K562 (cell line): ENCODE measurements at regions not wholly inside any gene's neighbourhood (a gene's known extent, or its start where the extent isn't known, plus 50 kb on each side); places are given as distances from the start of the nearest gene placed in this dataset.

Experiments used
- ATAC-seq: fragments of 200-7000 bp; cut with Tn5 transposase; 3 replicates; pipeline ENCODE4 v1.9.1; 2020; ENCODE audit warnings: moderate library complexity
- BruUV-seq: library from RNA; stranded (reverse); fragments of 400-500 nt; replicated peaks from 2 replicates; lab custom pipeline; 2021; lab: Mats Ljungman, UMichigan
- CTCF ChIA-PET: fragments of 300-600 bp; formaldehyde crosslinking; extraction: SDS; loops from one replicate; lab custom pipeline; 2021; ENCODE audit warnings: low intra/inter-chr PET ratio; lab: Yijun Ruan, JAX
- POLR2A ChIA-PET: fragments of 300-600, 350-650 bp; sonication (Branson Sonifier 250); formaldehyde crosslinking; extraction: SDS; loops from one replicate; lab custom pipeline; 2021; ENCODE audit warnings: antibody characterized with exemption, inconsistent platforms; lab: Yijun Ruan, JAX
- DNase-seq, 4 experiments: peaks; one replicate each; pipeline versions ENCODE4 v3.0.0 to v3.0.0-alpha.2; 2011 to 2018; ENCODE audit warnings: low spot score in 3 of 4, mixed read lengths in 3 of 4; ENCODE audit errors: extremely low read depth in 1 of 4
- FAIRE-seq: peaks from 2 replicates; lab custom pipeline; 2011; peaks lifted over from hg19 to GRCh38; lab: Jason Lieb, UNC
- H2AFZ ChIP-seq: 2 replicates; pipeline ENCODE4 v1.6.0; 2011; ENCODE audit warnings: low read depth, low read length, control low read depth, inconsistent platforms
- H3K27ac ChIP-seq: fragments of 200-600 bp; 3 replicates; pipeline ENCODE4 v1.8.0; 2011; ENCODE audit warnings: low read depth, mild to moderate bottlenecking, control low read depth, inconsistent platforms, low read length, moderate library complexity, mixed read lengths; ENCODE audit errors: extremely low read depth
- H3K27me3 ChIP-seq, 2 experiments: fragments of 300-600 bp in 1 of 2; 2 replicates in 1 of 2; 3 replicates in 1 of 2; pipeline versions ENCODE4 v1.6.0 to v1.8.0; 2011; ENCODE audit warnings: inconsistent platforms in 2 of 2, low read length in 2 of 2, mild to moderate bottlenecking in 1 of 2, mixed read lengths in 1 of 2, moderate library complexity in 1 of 2; ENCODE audit not compliant: control insufficient read depth in 2 of 2, insufficient read depth in 2 of 2
- H3K36me3 ChIP-seq: fragments of 300-600 bp; 3 replicates; pipeline ENCODE4 v1.8.0; 2011; ENCODE audit warnings: mild to moderate bottlenecking, low read length, inconsistent platforms; ENCODE audit not compliant: control insufficient read depth, insufficient read depth
- H3K4me1 ChIP-seq, 2 experiments: fragments of 200-600 bp in 1 of 2; replicated peaks in 1 of 2; 2 replicates in 1 of 2; 3 replicates in 1 of 2; pipeline versions ENCODE4 v1.5.1 to v1.8.0; 2011; ENCODE audit warnings: inconsistent platforms in 2 of 2, low read length in 2 of 2, mild to moderate bottlenecking in 1 of 2, mixed read lengths in 1 of 2, moderate library complexity in 1 of 2; ENCODE audit not compliant: control insufficient read depth in 2 of 2, insufficient read depth in 2 of 2
- H3K4me2 ChIP-seq: 2 replicates; pipeline ENCODE4 v1.6.1; 2011; ENCODE audit warnings: low read length, control low read depth, inconsistent platforms, mixed read lengths; ENCODE audit not compliant: insufficient read depth
- H3K4me3 ChIP-seq: fragments of 200-600 bp; sonication (generic), shearing (Covaris generic); 2 replicates; pipeline ENCODE4 v1.5.1; 2016; ENCODE audit warnings: control low read depth, inconsistent platforms
- H3K79me2 ChIP-seq: fragments of 200-600 bp; 3 replicates; pipeline ENCODE4 v1.8.0; 2011; ENCODE audit warnings: low read length, inconsistent platforms; ENCODE audit not compliant: control insufficient read depth, insufficient read depth
- H3K9ac ChIP-seq, 2 experiments: 2 replicates each; pipeline versions ENCODE4 v1.6.0 to v1.6.1; 2011; ENCODE audit warnings: low read depth in 2 of 2, low read length in 2 of 2, control low read depth in 1 of 2, inconsistent platforms in 1 of 2, mild to moderate bottlenecking in 1 of 2, mixed read lengths in 1 of 2; ENCODE audit not compliant: insufficient read depth in 1 of 2
- H3K9me1 ChIP-seq: one replicate; pipeline ENCODE4 v1.6.0; 2011; ENCODE audit warnings: inconsistent platforms, mild to moderate bottlenecking, low read length, moderate library complexity; ENCODE audit not compliant: control insufficient read depth, insufficient read depth
- H3K9me3 ChIP-seq: replicated peaks from 2 replicates; pipeline ENCODE4 v1.5.1; 2011; ENCODE audit warnings: low read depth, low read length, inconsistent platforms; ENCODE audit not compliant: control insufficient read depth, insufficient read depth
- H4K20me1 ChIP-seq: replicated peaks from 2 replicates; pipeline ENCODE4 v1.6.1; 2011; ENCODE audit warnings: low read length, inconsistent platforms, mixed read lengths; ENCODE audit not compliant: control insufficient read depth, insufficient read depth
- ARNT ChIP-seq, 2 experiments: fragments of 450-650 bp; IDR thresholded peaks; 2 replicates each; pipeline ENCODE4 v1.6.1; 2016; ENCODE audit warnings: mild to moderate bottlenecking in 1 of 2
- EP400 ChIP-seq: fragments of 450-650 bp; IDR thresholded peaks from 2 replicates; pipeline ENCODE4 v1.6.1; 2017; ENCODE audit warnings: antibody characterized with exemption, mild to moderate bottlenecking, moderate library complexity
- MYC ChIP-seq, 2 experiments: fragments of 250-450 bp in 1 of 2; sonication (Bioruptor Pico) in 1 of 2; IDR thresholded peaks; 2 replicates each; pipeline versions ENCODE4 v1.5.1 to v1.6.1; 2012 to 2021; ENCODE audit warnings: low read depth in 2 of 2, borderline replicate concordance in 1 of 2, improper control_type of control experiment in 1 of 2, low read length in 1 of 2, mild to moderate bottlenecking in 1 of 2, moderate library complexity in 1 of 2
- NFE2 ChIP-seq: IDR thresholded peaks from 2 replicates; pipeline ENCODE4 v1.6.1; 2014; ENCODE audit warnings: antibody characterized with exemption, low read depth
- SRSF7 ChIP-seq: fragments of 200-400 bp; formaldehyde crosslinking; optimal IDR thresholded peaks from 2 replicates; pipeline ENCODE3; 2017; ENCODE audit warnings: mild to moderate bottlenecking, low read depth, low read length
- XRCC4 ChIP-seq: IDR thresholded peaks from one replicate; pipeline ENCODE4 v1.6.1; 2011; ENCODE audit not compliant: insufficient read depth, insufficient read length; ENCODE audit errors: extremely low read depth
- ZNF316 ChIP-seq: fragments of 450-650 bp; IDR thresholded peaks from 2 replicates; pipeline ENCODE4 v1.6.1; 2016
- WGBS: fragments of 100-300 bp; shearing (Covaris generic); methylation state at CpG from one replicate; pipeline ENCODE4 v1.1.6; 2016; ENCODE audit warnings: low coverage, mixed read lengths; ENCODE audit not compliant: insufficient coverage; ENCODE audit errors: missing lambda C conversion rate; 5-methylcytosine and 5-hydroxymethylcytosine counted together
- in situ Hi-C: fragments of 300-500 bp; cut with MboI; formaldehyde crosslinking; loops from 4 replicates; pipeline ENCODE4 v1.15.0; 2018; ENCODE audit warnings: inconsistent platforms, mixed read lengths
- intact Hi-C: fragments of 100-400 bp; cut with micrococcal nuclease; formaldehyde crosslinking; loops from 2 replicates; pipeline ENCODE4 v1.14.2; 2022
- TF ChIP-seq, protein P1 (sequence below), 3 experiments: IDR thresholded peaks in 2 of 3; conservative IDR thresholded peaks in 1 of 3; 2 replicates each; pipeline ENCODE4 v1.5.1; 2011 to 2012; ENCODE audit warnings: low read length in 3 of 3, mild to moderate bottlenecking in 3 of 3, control low read depth in 2 of 3, improper control_type of control experiment in 1 of 3, inconsistent platforms in 1 of 3, low read depth in 1 of 3, mixed read lengths in 1 of 3, moderate library complexity in 1 of 3; ENCODE audit not compliant: insufficient read depth in 2 of 3
- TF ChIP-seq, protein P2 (sequence below): fragments of 450-650 bp; IDR thresholded peaks from one replicate; pipeline ENCODE4 v1.6.1; 2018; ENCODE audit warnings: mild to moderate bottlenecking, moderate library complexity; ENCODE audit not compliant: partially characterized antibody

GRCh38 chr16:51267681-51268080, 116.6 kb upstream of the SALL1 start:
- DNase-seq (no peak), FAIRE-seq (no peak), ATAC-seq (no peak)
- Histone ChIP-seq H3K9ac (no peak overlapping the region), H3K9me3 (no peaks in the 10 kb centered on the region), H3K4me2 (no peak overlapping the region), H3K4me1 (no peaks in the 10 kb centered on the region), H3K36me3 (no peaks in the 10 kb centered on the region), H3K27me3 (no peaks in the 10 kb centered on the region), H3K79me2 (no peaks in the 10 kb centered on the region), H3K9me1 (no peaks in the 10 kb centered on the region), H2AFZ (no peak overlapping the region), H4K20me1 (no peaks in the 10 kb centered on the region), H3K4me3 (no peak overlapping the region), H3K27ac (no peak overlapping the region)
- in situ Hi-C loops, result no loop called here
- POLR2A ChIA-PET, result no interaction called here
- TF ChIP-seq, protein P1, sequence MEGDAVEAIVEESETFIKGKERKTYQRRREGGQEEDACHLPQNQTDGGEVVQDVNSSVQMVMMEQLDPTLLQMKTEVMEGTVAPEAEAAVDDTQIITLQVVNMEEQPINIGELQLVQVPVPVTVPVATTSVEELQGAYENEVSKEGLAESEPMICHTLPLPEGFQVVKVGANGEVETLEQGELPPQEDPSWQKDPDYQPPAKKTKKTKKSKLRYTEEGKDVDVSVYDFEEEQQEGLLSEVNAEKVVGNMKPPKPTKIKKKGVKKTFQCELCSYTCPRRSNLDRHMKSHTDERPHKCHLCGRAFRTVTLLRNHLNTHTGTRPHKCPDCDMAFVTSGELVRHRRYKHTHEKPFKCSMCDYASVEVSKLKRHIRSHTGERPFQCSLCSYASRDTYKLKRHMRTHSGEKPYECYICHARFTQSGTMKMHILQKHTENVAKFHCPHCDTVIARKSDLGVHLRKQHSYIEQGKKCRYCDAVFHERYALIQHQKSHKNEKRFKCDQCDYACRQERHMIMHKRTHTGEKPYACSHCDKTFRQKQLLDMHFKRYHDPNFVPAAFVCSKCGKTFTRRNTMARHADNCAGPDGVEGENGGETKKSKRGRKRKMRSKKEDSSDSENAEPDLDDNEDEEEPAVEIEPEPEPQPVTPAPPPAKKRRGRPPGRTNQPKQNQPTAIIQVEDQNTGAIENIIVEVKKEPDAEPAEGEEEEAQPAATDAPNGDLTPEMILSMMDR (IDR thresholded peaks at IDR 0.05 in 2 of 3, conservative IDR thresholded peaks at IDR 0.05 in 1 of 3; ENCODE audit: insufficient read depth in 2 of 3, low read depth in 1 of 3, low read length in 3 of 3), result no peak
- TF ChIP-seq MYC (IDR thresholded peaks at IDR 0.05; ENCODE audit: low read depth, low read length), result no peak
- TF ChIP-seq MYC (CRISPR knock-in tag; IDR thresholded peaks at IDR 0.05; ENCODE audit: borderline replicate concordance, low read depth), result no peak
- TF ChIP-seq EP400, result no peak
- no peak for TF ChIP-seq NFE2
- TF ChIP-seq XRCC4, result no peak
- no peak for TF ChIP-seq ARNT (IDR thresholded peaks at IDR 0.05)
- no peak for TF ChIP-seq SRSF7
- TF ChIP-seq ZNF316, result no peak
- TF ChIP-seq, protein P2, sequence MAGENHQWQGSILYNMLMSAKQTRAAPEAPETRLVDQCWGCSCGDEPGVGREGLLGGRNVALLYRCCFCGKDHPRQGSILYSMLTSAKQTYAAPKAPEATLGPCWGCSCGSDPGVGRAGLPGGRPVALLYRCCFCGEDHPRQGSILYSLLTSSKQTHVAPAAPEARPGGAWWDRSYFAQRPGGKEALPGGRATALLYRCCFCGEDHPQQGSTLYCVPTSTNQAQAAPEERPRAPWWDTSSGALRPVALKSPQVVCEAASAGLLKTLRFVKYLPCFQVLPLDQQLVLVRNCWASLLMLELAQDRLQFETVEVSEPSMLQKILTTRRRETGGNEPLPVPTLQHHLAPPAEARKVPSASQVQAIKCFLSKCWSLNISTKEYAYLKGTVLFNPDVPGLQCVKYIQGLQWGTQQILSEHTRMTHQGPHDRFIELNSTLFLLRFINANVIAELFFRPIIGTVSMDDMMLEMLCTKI, result no peak
- intact Hi-C loops, result no loop called here
- BruUV-seq, result no TSS peak
- CTCF ChIA-PET, result no interaction called here
- WGBS, result 3% methylated on average over 3 of the region's 3 CpGs
